Natural killer cell treated with Interleukin-12 subunit alpha and Interleukin-12 subunit beta and Interleukin-15 and Interleukin-18, amount 100 ng/mL, for 72 hours (primary cell): ENCODE measurements at regions not wholly inside any gene's neighbourhood (a gene's known extent, or its start where the extent isn't known, plus 50 kb on each side); places are given as distances from the start of the nearest gene placed in this dataset.
A peak's percentile ranks its signal among the peaks of the same experiment; 100 is the strongest.

Experiments used
- ATAC-seq, 2 donors: fragments of 150-1000 bp; cut with Tn5 transposase in 1 of 2; sonication (Bioruptor Pico), chemical (Tn5 transposase) in 1 of 2; 2 replicates each; pipeline ENCODE4 v1.10.0; 2021
- DNase-seq: peaks from one replicate; pipeline ENCODE4 v3.0.0; 2022; ENCODE audit warnings: low spot score
- H3K27ac Mint-ChIP-seq, 2 donors: 1 replicate in 1 of 2; 2 replicates in 1 of 2; pipeline ENCODE4 v1.8.0; 2022; ENCODE audit warnings: mixed read lengths in 2 of 2, mild to moderate bottlenecking in 1 of 2, moderate library complexity in 1 of 2
- H3K27me3 Mint-ChIP-seq, 2 donors: 1 replicate in 1 of 2; 2 replicates in 1 of 2; pipeline ENCODE4 v1.8.0; 2022; ENCODE audit warnings: mixed read lengths in 2 of 2
- H3K36me3 Mint-ChIP-seq: one replicate; pipeline ENCODE4 v1.8.0; 2022; ENCODE audit warnings: mixed read lengths
- H3K4me1 Mint-ChIP-seq, 2 donors: 1 replicate in 1 of 2; 2 replicates in 1 of 2; pipeline ENCODE4 v1.8.0; 2022; ENCODE audit warnings: low read depth in 2 of 2, mixed read lengths in 2 of 2, mild to moderate bottlenecking in 1 of 2
- H3K4me3 Mint-ChIP-seq: one replicate; pipeline ENCODE4 v1.8.0; 2022; ENCODE audit warnings: mixed read lengths
- H3K9me3 Mint-ChIP-seq: 2 replicates; pipeline ENCODE4 v1.8.0; 2022; ENCODE audit warnings: mixed read lengths

- no peak overlapping the region for H3K27ac Mint-ChIP-seq
- H3K9me3 Mint-ChIP-seq, result no peaks in the 10 kb centered on the region
- no peak overlapping the region for H3K4me3 Mint-ChIP-seq
- H3K27me3 Mint-ChIP-seq, result peaks cover 12 to 17% of the 10 kb centered on the region in 2 donors
- no peaks in the 10 kb centered on the region for H3K36me3 Mint-ChIP-seq
- ATAC-seq, result peak in 1 of 2 donors; percentile 15
- DNase-seq, result no peak
- peaks cover 0 to 12% of the 10 kb centered on the region in 2 donors for H3K4me1 Mint-ChIP-seq
These were observed 60.0 kb downstream of the ING1 start for GRCh38 chr13:110773480-110773879.

DNA sequence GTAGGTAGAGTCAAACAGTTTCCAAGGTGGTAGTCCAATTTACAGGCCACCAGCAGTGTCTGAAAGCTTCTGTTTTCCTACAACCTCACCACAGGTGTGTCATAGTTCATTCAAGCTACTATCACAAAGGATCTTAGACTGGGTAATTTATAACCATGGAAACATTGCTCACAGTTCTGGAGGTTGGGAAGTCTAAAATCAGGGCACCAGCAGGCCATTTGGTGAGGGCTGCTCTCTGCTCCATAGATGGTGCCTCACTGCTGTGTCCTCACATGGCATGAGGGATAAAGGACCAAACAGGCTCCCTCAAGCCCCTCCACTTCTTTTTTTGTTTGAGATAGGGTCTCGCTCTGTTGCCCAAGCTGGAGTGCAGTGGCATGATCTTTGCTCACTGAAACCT lies 60.6 kb downstream of the ING1 start:
- DNase-seq (no peak), ATAC-seq (no peak)
- Mint-ChIP-seq H3K36me3 (no peaks in the 10 kb centered on the region), H3K27ac (no peak overlapping the region), H3K4me3 (no peak overlapping the region), H3K4me1 (peaks cover 0 to 12% of the 10 kb centered on the region in 2 donors), H3K27me3 (peaks cover 9 to 13% of the 10 kb centered on the region in 2 donors), H3K9me3 (no peaks in the 10 kb centered on the region)

GRCh38 chr13:110774490-110774889 lies 61.0 kb downstream of the ING1 start:
- ATAC-seq (no peak), DNase-seq (no peak)
- no peak overlapping the region for H3K27ac Mint-ChIP-seq
- no peak overlapping the region for H3K4me3 Mint-ChIP-seq
- H3K36me3 Mint-ChIP-seq, result no peaks in the 10 kb centered on the region
- peaks cover 9 to 13% of the 10 kb centered on the region in 2 donors for H3K27me3 Mint-ChIP-seq
- H3K4me1 Mint-ChIP-seq, result peaks cover 0 to 12% of the 10 kb centered on the region in 2 donors
- no peaks in the 10 kb centered on the region for H3K9me3 Mint-ChIP-seq

GRCh38 chr13:110775576-110775975 lies 62.1 kb downstream of the ING1 start:
- H3K4me3 Mint-ChIP-seq, result no peak overlapping the region
- H3K9me3 Mint-ChIP-seq, result no peaks in the 10 kb centered on the region
- ATAC-seq (no peak), DNase-seq (no peak)
- peaks cover 9 to 13% of the 10 kb centered on the region in 2 donors for H3K27me3 Mint-ChIP-seq
- peak overlapping the region in 1 of 2 donors; percentile 39 for H3K27ac Mint-ChIP-seq
- H3K4me1 Mint-ChIP-seq, result peaks cover 0 to 14% of the 10 kb centered on the region in 2 donors
- no peaks in the 10 kb centered on the region for H3K36me3 Mint-ChIP-seq

- Mint-ChIP-seq H3K4me3 (no peak overlapping the region), H3K9me3 (peaks cover under 1% of the 10 kb centered on the region), H3K27ac (no peak overlapping the region), H3K27me3 (peaks cover 9 to 13% of the 10 kb centered on the region in 2 donors), H3K36me3 (peaks cover 2% of the 10 kb centered on the region), H3K4me1 (peaks cover 0 to 9% of the 10 kb centered on the region in 2 donors)
- no peak for ATAC-seq
- no peak for DNase-seq
These were observed 63.8 kb downstream of the ING1 start for GRCh38 chr13:110777251-110777820.

GRCh38 chr13:110779022-110779421 lies 65.5 kb downstream of the ING1 start:
- Mint-ChIP-seq H3K27me3 (peaks cover 13 to 21% of the 10 kb centered on the region in 2 donors), H3K9me3 (peaks cover 4% of the 10 kb centered on the region), H3K4me1 (peaks cover 0 to 5% of the 10 kb centered on the region in 2 donors), H3K4me3 (no peak overlapping the region), H3K27ac (no peak overlapping the region), H3K36me3 (peaks cover 7% of the 10 kb centered on the region)
- DNase-seq, result no peak
- ATAC-seq, result no peak

DNA sequence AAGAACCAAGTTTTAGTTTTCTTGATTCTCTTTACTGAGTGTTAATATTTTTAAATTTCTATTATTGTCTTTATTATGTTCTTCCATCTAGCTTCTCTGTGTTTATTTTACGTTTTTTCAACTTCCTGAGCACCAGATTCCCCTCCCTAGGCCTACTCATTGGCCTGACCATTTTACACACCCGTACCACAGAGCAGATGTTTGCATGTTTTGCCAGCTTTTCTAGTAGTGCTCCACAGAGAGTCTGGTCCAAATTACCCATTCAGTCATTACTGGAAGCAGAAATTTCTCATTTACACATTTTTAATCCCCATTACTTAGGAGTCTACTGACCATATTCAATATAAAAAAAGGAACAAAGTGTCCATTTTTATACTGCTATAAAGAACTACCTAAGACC lies 66.9 kb downstream of the ING1 start:
- DNase-seq (no peak), ATAC-seq (no peak)
- Mint-ChIP-seq H3K4me3 (no peak overlapping the region), H3K36me3 (peaks cover 7% of the 10 kb centered on the region), H3K9me3 (peaks cover 4% of the 10 kb centered on the region), H3K4me1 (peaks cover 0 to 3% of the 10 kb centered on the region in 2 donors), H3K27ac (no peak overlapping the region), H3K27me3 (peaks cover 10 to 15% of the 10 kb centered on the region in 2 donors)

GRCh38 chr13:110782185-110782584 lies 68.7 kb downstream of the ING1 start:
- Mint-ChIP-seq H3K4me1 (peaks cover 0 to 2% of the 10 kb centered on the region in 2 donors), H3K9me3 (peaks cover 4% of the 10 kb centered on the region), H3K4me3 (no peak overlapping the region), H3K27ac (no peak overlapping the region), H3K27me3 (peaks cover 16 to 20% of the 10 kb centered on the region in 2 donors), H3K36me3 (peaks cover 7% of the 10 kb centered on the region)
- no peak for ATAC-seq
- DNase-seq, result no peak

GRCh38 chr13:110784704-110785103 lies 71.2 kb downstream of the ING1 start:
- peaks cover 19 to 20% of the 10 kb centered on the region in 2 donors for H3K27me3 Mint-ChIP-seq

GRCh38 chr13:110788778-110789177 lies 75.3 kb downstream of the ING1 start:
- Mint-ChIP-seq H3K4me1 (no peaks in the 10 kb centered on the region), H3K9me3 (peaks cover 6% of the 10 kb centered on the region), H3K36me3 (peaks cover 18% of the 10 kb centered on the region), H3K4me3 (no peak overlapping the region), H3K27ac (no peak overlapping the region), H3K27me3 (peaks cover 7 to 19% of the 10 kb centered on the region in 2 donors)
- ATAC-seq (no peak), DNase-seq (no peak)

More at GRCh38 chr13:110784704-110785103, 71.2 kb downstream of the ING1 start:
- ATAC-seq (peak in 1 of 2 donors; percentile 49), DNase-seq (no peak)
- Mint-ChIP-seq H3K4me3 (no peak overlapping the region), H3K36me3 (peaks cover 7% of the 10 kb centered on the region), H3K27ac (no peak overlapping the region), H3K4me1 (peaks cover 0 to 2% of the 10 kb centered on the region in 2 donors), H3K9me3 (peaks cover 4% of the 10 kb centered on the region)

DNA sequence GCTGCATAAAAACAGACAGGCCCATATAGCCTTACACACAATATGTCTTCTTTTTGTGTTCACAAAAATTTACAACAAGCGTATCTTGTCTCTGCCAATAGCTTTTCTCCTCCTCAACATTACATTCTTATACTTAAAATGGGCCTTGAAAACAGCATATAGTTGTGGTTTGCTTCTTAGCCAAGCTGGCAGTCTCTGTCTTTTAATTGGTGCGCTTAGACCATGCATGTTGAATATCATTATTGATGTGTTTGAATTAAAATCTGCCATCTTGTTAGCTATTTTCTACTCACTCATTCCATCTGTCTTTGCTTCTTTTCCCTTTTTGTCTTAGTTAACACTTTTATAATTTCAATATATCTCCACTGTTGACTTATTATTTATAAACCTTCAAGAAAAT lies 76.4 kb downstream of the ING1 start:
- no peak overlapping the region for H3K27ac Mint-ChIP-seq
- peaks cover 6% of the 10 kb centered on the region for H3K9me3 Mint-ChIP-seq
- DNase-seq, result no peak
- peaks cover 7 to 24% of the 10 kb centered on the region in 2 donors for H3K27me3 Mint-ChIP-seq
- ATAC-seq, result no peak
- no peak overlapping the region for H3K4me3 Mint-ChIP-seq
- no peaks in the 10 kb centered on the region for H3K4me1 Mint-ChIP-seq
- H3K36me3 Mint-ChIP-seq, result peaks cover 18% of the 10 kb centered on the region

GRCh38 chr13:110790371-110790770 lies 76.9 kb downstream of the ING1 start:
- no peak for DNase-seq
- Mint-ChIP-seq H3K9me3 (peaks cover 6% of the 10 kb centered on the region), H3K4me3 (no peak overlapping the region), H3K27ac (no peak overlapping the region), H3K36me3 (peaks cover 18% of the 10 kb centered on the region), H3K4me1 (no peaks in the 10 kb centered on the region), H3K27me3 (peaks cover 7 to 24% of the 10 kb centered on the region in 2 donors)
- no peak for ATAC-seq

DNA sequence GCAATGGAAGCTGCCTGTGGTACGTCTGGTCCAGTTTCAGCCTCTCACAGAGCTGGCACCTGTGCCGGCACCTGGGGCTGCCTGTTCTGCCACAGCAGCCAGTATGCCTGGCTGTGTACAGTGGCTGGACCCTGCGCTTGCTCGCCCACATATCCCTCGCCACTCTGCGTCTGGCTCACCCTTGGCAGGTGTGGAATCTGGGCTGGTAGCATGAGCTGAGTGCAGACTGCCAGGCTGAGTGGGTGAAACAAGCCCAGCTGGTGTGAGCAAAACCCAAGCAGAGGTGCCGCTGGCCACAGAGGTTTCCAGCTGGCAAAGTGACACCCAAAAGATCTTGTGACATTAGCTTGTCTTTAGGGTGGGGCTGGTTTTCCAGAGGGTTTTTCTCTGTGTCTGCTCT lies 80.7 kb downstream of the ING1 start:
- no peak overlapping the region for H3K4me3 Mint-ChIP-seq
- H3K4me1 Mint-ChIP-seq, result peaks cover 0 to 2% of the 10 kb centered on the region in 2 donors
- peaks cover 18% of the 10 kb centered on the region for H3K36me3 Mint-ChIP-seq
- peaks cover 23 to 29% of the 10 kb centered on the region in 2 donors for H3K27me3 Mint-ChIP-seq
- ATAC-seq, result no peak
- H3K27ac Mint-ChIP-seq, result no peak overlapping the region
- no peak for DNase-seq
- H3K9me3 Mint-ChIP-seq, result peaks cover 6% of the 10 kb centered on the region

DNA sequence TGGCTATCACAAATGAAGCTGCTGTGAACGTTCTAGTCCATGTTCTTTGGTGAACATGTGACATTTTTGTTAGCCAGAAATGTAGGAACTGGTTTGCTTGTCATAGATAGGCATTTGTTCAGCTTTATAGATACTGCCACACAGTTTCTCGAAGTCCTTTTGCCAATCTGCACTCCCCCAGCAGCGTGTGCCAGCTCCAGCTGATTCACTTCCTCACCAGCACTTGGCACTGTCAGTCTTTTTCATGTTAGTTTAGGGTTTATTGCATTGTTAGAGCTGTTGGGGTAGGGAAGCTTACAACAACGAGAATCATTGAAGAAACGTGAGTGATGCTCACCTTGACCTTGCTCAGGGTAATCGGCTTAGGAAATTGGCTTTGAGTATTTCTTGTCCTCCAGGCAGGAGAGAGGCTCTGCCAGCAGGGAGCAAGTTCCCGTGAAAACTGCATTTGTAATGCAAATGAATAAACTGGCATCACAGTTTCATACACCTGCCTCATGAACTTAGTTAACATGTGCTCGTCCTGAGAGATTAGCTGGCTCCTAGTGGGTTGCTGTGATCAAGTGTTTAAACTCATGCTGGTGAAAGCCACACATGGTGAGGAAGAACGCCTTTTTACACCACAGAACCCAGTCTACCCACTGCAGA lies 83.9 kb downstream of the ING1 start:
- DNase-seq, result no peak
- Mint-ChIP-seq H3K27ac (no peak overlapping the region), H3K4me3 (no peak overlapping the region), H3K4me1 (peaks cover 0 to 12% of the 10 kb centered on the region in 2 donors), H3K27me3 (peaks cover 40 to 52% of the 10 kb centered on the region in 2 donors), H3K36me3 (peaks cover 4% of the 10 kb centered on the region), H3K9me3 (no peaks in the 10 kb centered on the region)
- ATAC-seq, result no peak
